Eye (tissue), 1 donor: ENCODE measurements at regions not wholly inside any gene's neighbourhood (a gene's known extent, or its start where the extent isn't known, plus 50 kb on each side); places are given as distances from the start of the nearest gene placed in this dataset.
"Not testable (repeated sequence)": the region's sequence is repeated elsewhere in the genome, so short reads cannot be mapped to it uniquely, and the experiment has no call there.

Experiments used
- DNase-seq: peaks from one replicate; pipeline ENCODE4 v3.0.0-alpha.2; 2015

- DNase-seq: no peak
Measured at GRCh38 chr9:110066929-110067716, 140.8 kb downstream of the C9orf152 start.

- DNase-seq: no peak
Measured at GRCh38 chr9:110068212-110068611, 139.7 kb downstream of the C9orf152 start.

- DNase-seq: peak; percentile 19
Measured at GRCh38 chr9:110069326-110070248, 138.4 kb downstream of the C9orf152 start.

GRCh38 chr9:110072597-110073355, 135.2 kb downstream of the C9orf152 start:
- no peak for DNase-seq

GRCh38 chr9:110073356-110073905, 134.5 kb downstream of the C9orf152 start:
- DNase-seq: no peak

GRCh38 chr9:110076894-110077725, 130.8 kb downstream of the C9orf152 start:
- no peak for DNase-seq

- no peak for DNase-seq
Measured at GRCh38 chr9:110077925-110078324, 130.0 kb downstream of the C9orf152 start.

- no peak for DNase-seq
Measured at GRCh38 chr9:110078604-110079003, 129.4 kb downstream of the C9orf152 start.

- DNase-seq: no peak
Measured at GRCh38 chr9:110081395-110081794, 126.6 kb downstream of the C9orf152 start.

GRCh38 chr9:110083866-110084265, 124.1 kb downstream of the C9orf152 start:
- DNase-seq: no peak

- DNase-seq: no peak
Measured at GRCh38 chr9:110086537-110086936, 121.4 kb downstream of the C9orf152 start.

GRCh38 chr9:110087605-110088004, 120.4 kb downstream of the C9orf152 start:
- no peak for DNase-seq

GRCh38 chr9:110088099-110088498, 119.9 kb downstream of the C9orf152 start:
- DNase-seq: no peak

GRCh38 chr9:110089681-110090370, 118.1 kb downstream of the C9orf152 start:
- DNase-seq: no peak

GRCh38 chr9:110092792-110093191, 115.2 kb downstream of the C9orf152 start:
- no peak for DNase-seq

GRCh38 chr9:110093417-110093816, 114.5 kb downstream of the C9orf152 start:
- DNase-seq: no peak

- DNase-seq: no peak
Measured at GRCh38 chr9:110093871-110094270, 114.1 kb downstream of the C9orf152 start.

- peak; percentile 62 for DNase-seq
Measured at GRCh38 chr9:110095161-110095595, 112.8 kb downstream of the C9orf152 start.

- DNase-seq: no peak
Measured at GRCh38 chr9:110095776-110096175, 112.2 kb downstream of the C9orf152 start.

- DNase-seq: not testable (repeated sequence)
Measured at GRCh38 chr9:110096674-110097073, 111.3 kb downstream of the C9orf152 start.
